ENCODE measurements at regions not wholly inside any gene's neighbourhood (a gene's known extent, or its start where the extent isn't known, plus 50 kb on each side); places are given as distances from the start of the nearest gene placed in this dataset.
A peak's percentile ranks its signal among the peaks of the same experiment; 100 is the strongest.

- intact Hi-C loops (cut with DNase I), result no loop called here
- no peak overlapping the region for H3K27ac ChIP-seq (ENCODE audit: low read length)
- DNase-seq (peak in 2 of 3 donors; percentile 45 to 51), ATAC-seq (peak; percentile 59 to 66)
- H3K9me3 ChIP-seq (ENCODE audit: control insufficient read depth, low read length), result no peaks in the 10 kb centered on the region
- no peak overlapping the region for H3K4me3 ChIP-seq (ENCODE audit: low read length)
- peaks cover 1% of the 10 kb centered on the region for H3K4me1 ChIP-seq (ENCODE audit: control insufficient read depth, insufficient read depth, low read length)
- H3K27me3 ChIP-seq (ENCODE audit: control insufficient read depth, insufficient read depth), result no peaks in the 10 kb centered on the region
- WGBS, result 41% methylated on average over 6 of the region's 6 CpGs
Observed at GRCh38 chr5:103358305-103358995, 99.9 kb downstream of the MACIR start.

DNA sequence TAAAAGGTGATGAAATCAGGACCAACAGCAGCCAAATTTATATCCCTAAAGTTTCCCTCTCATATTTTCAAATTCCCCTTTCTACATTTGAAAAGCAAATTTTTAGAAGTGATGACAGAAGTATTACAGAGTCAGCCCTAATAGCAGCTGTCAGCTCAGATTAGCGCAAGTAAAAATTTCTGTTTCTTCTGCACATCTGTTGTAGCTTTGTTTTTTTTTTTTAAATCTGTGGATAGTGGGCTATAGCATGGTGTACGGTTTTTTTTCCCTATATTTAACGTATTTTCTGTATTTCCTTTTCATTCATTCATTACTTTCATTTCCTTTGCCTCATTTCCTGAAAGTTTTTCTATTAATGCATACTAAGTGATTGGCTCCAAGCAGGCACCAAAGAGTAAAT is 99.1 kb downstream of the MACIR start:
- 46% methylated on average over 3 of the region's 3 CpGs for WGBS
- intact Hi-C loops (cut with DNase I), result no loop called here

GRCh38 chr5:103356350-103357091 is 98.0 kb downstream of the MACIR start:
- 69% methylated on average over 3 of the region's 3 CpGs for WGBS
- ATAC-seq (no peak), DNase-seq (no peak)
- intact Hi-C loops (cut with DNase I), result no loop called here
- H3K27me3 ChIP-seq (ENCODE audit: control insufficient read depth, insufficient read depth), result no peaks in the 10 kb centered on the region
- no peaks in the 10 kb centered on the region for H3K9me3 ChIP-seq (ENCODE audit: control insufficient read depth, low read length)
- no peak overlapping the region for H3K27ac ChIP-seq (ENCODE audit: low read length)
- H3K4me3 ChIP-seq (ENCODE audit: low read length), result no peak overlapping the region
- H3K4me1 ChIP-seq (ENCODE audit: control insufficient read depth, insufficient read depth, low read length), result peaks cover 1% of the 10 kb centered on the region

More for the DNA sequence above, 99.1 kb downstream of the MACIR start:
- Histone ChIP-seq H3K9me3 (ENCODE audit: control insufficient read depth, low read length) (no peaks in the 10 kb centered on the region), H3K4me3 (ENCODE audit: low read length) (no peak overlapping the region), H3K27me3 (ENCODE audit: control insufficient read depth, insufficient read depth) (no peaks in the 10 kb centered on the region), H3K4me1 (ENCODE audit: control insufficient read depth, insufficient read depth, low read length) (peaks cover 1% of the 10 kb centered on the region), H3K27ac (ENCODE audit: low read length) (no peak overlapping the region)
- ATAC-seq (no peak), DNase-seq (no peak)

- no peaks in the 10 kb centered on the region for H3K27me3 ChIP-seq (ENCODE audit: control insufficient read depth, insufficient read depth)
- no peak overlapping the region for H3K27ac ChIP-seq (ENCODE audit: low read length)
- intact Hi-C loops (cut with DNase I), result no loop called here
- DNase-seq, result no peak
- no peaks in the 10 kb centered on the region for H3K9me3 ChIP-seq (ENCODE audit: control insufficient read depth, low read length)
- 8% methylated on average over 2 of the region's 2 CpGs for WGBS
- peaks cover 1% of the 10 kb centered on the region for H3K4me1 ChIP-seq (ENCODE audit: control insufficient read depth, insufficient read depth, low read length)
- no peak for ATAC-seq
- H3K4me3 ChIP-seq (ENCODE audit: low read length), result no peak overlapping the region
Observed at GRCh38 chr5:103355579-103355978, 97.0 kb downstream of the MACIR start.

DNA sequence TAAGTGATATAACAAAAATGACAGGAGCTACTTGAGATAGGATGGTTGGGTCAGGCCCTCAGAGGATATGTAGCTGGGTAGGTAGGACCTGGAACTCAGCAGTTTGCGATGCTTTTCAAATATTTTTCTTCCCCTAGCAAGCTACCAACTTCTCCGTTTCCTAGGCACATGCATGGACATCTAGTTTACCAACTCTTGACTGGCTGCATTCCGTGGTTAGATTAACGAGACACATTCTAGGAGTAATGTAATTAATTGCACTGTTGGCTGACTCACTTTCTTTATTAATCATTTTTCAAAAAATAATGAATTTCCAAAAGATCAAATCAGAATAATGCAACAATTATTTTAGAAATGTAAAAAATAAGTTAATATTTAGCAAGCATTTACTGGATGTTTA is 95.9 kb downstream of the MACIR start:
- peaks cover 1% of the 10 kb centered on the region for H3K4me1 ChIP-seq (ENCODE audit: control insufficient read depth, insufficient read depth, low read length)
- H3K9me3 ChIP-seq (ENCODE audit: control insufficient read depth, low read length), result no peaks in the 10 kb centered on the region
- intact Hi-C loops (cut with DNase I), result no loop called here
- 94% methylated on average over 4 of the region's 4 CpGs for WGBS
- no peak for DNase-seq
- H3K4me3 ChIP-seq (ENCODE audit: low read length), result no peak overlapping the region
- no peaks in the 10 kb centered on the region for H3K27me3 ChIP-seq (ENCODE audit: control insufficient read depth, insufficient read depth)
- no peak for ATAC-seq
- no peak overlapping the region for H3K27ac ChIP-seq (ENCODE audit: low read length)

DNA sequence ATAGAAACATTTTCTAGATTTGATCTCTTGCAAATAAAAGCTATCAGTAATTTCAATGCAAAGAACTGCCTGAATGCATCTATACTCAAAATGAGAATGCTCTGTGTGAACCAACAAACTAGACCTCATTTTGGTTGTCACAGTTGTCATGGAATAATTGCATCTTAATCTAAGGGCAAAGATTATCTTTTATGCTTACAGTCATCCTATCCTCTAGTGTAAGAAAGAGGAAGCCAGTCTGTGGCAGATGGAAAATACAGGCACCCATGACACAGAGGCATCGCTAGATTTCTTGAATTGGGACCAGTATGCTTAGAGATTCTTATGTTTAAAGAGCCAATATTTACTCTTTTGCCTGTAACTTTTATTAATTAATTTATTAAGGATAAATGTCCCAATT is 95.0 kb downstream of the MACIR start:
- DNase-seq (no peak), ATAC-seq (no peak)
- Histone ChIP-seq H3K27ac (ENCODE audit: low read length) (no peak overlapping the region), H3K4me3 (ENCODE audit: low read length) (no peak overlapping the region), H3K4me1 (ENCODE audit: control insufficient read depth, insufficient read depth, low read length) (no peaks in the 10 kb centered on the region), H3K27me3 (ENCODE audit: control insufficient read depth, insufficient read depth) (no peaks in the 10 kb centered on the region), H3K9me3 (ENCODE audit: control insufficient read depth, low read length) (no peaks in the 10 kb centered on the region)
- 86% methylated on average over 1 of the region's 1 CpG for WGBS
- intact Hi-C loops (cut with DNase I), result no loop called here

DNA sequence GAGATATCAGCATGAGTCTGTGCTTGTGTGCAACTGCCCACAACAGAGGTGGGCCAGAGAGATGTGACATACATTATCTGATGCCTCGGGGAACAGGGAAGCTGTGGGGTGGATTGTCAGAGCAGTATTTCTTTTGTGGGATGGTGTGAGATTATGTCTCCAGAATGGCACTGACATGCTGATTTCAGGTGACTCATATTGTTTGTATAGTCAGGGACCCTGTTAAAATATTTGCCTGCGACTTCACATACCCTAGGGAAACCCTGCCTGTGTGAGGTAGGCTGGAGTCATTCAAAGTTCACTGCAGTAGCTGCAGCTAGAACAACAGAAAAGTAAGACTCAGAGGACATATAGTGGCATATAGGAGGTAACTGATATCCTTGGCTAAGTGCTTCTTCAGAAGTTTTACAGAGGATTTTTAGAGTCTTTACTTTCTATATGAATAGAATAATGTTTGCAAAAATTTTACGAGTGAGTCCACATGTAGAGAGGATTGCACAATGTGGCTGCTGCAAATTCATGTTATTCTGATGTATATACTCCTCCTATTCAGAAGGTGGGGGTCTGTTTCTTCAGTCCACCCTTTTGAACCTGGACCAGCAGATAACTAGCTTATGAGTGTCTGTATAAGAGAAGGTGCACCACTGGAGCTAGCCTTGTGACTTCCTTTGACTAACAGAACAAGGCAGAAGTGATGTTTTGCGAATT is 89.3 kb downstream of the MACIR start:
- Histone ChIP-seq H3K27me3 (ENCODE audit: control insufficient read depth, insufficient read depth) (no peaks in the 10 kb centered on the region), H3K9me3 (ENCODE audit: control insufficient read depth, low read length) (no peaks in the 10 kb centered on the region), H3K4me1 (ENCODE audit: control insufficient read depth, insufficient read depth, low read length) (no peaks in the 10 kb centered on the region), H3K27ac (ENCODE audit: low read length) (no peak overlapping the region), H3K4me3 (ENCODE audit: low read length) (no peak overlapping the region)
- WGBS, result 68% methylated on average over 4 of the region's 4 CpGs
- DNase-seq, result no peak
- no peak for ATAC-seq
- intact Hi-C loops (cut with DNase I), result no loop called here

- 72% methylated on average over 11 of the region's 11 CpGs for WGBS
- ATAC-seq (no peak), DNase-seq (no peak)
- intact Hi-C loops (cut with DNase I), result no loop called here
- Histone ChIP-seq H3K4me1 (ENCODE audit: control insufficient read depth, insufficient read depth, low read length) (no peaks in the 10 kb centered on the region), H3K4me3 (ENCODE audit: low read length) (no peak overlapping the region), H3K9me3 (ENCODE audit: control insufficient read depth, low read length) (no peaks in the 10 kb centered on the region), H3K27ac (ENCODE audit: low read length) (no peak overlapping the region), H3K27me3 (ENCODE audit: control insufficient read depth, insufficient read depth) (no peaks in the 10 kb centered on the region)
Observed at GRCh38 chr5:103346162-103346748, 87.7 kb downstream of the MACIR start.

DNA sequence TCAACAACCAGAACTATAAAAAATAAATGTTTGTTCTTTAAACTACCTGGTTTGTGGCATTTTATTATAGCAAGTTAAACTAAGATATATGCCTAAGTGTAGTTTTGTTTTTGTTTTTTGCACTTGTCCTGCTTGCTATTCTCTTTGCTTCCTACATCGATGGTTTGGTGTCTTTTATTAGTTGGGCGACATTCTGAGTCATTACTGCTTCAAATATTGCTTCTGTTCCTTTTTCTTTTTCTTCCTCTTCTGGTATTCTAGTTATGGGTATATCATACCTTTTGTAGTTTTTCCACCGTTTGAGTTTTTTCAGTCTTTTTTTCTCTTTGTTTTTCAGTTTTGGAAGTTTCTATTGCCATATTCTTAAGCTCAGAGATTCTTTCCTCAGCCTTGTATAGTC is 86.9 kb downstream of the MACIR start:
- no peak overlapping the region for H3K27ac ChIP-seq (ENCODE audit: low read length)
- 91% methylated on average over 3 of the region's 3 CpGs for WGBS
- no peaks in the 10 kb centered on the region for H3K27me3 ChIP-seq (ENCODE audit: control insufficient read depth, insufficient read depth)
- H3K9me3 ChIP-seq (ENCODE audit: control insufficient read depth, low read length), result no peaks in the 10 kb centered on the region
- ATAC-seq (no peak), DNase-seq (no peak)
- H3K4me3 ChIP-seq (ENCODE audit: low read length), result no peak overlapping the region
- H3K4me1 ChIP-seq (ENCODE audit: control insufficient read depth, insufficient read depth, low read length), result no peaks in the 10 kb centered on the region
- intact Hi-C loops (cut with DNase I), result no loop called here

- ATAC-seq, result no peak
- 58% methylated on average over 5 of the region's 5 CpGs for WGBS
- H3K27me3 ChIP-seq (ENCODE audit: control insufficient read depth, insufficient read depth), result no peaks in the 10 kb centered on the region
- DNase-seq, result no peak
- H3K4me1 ChIP-seq (ENCODE audit: control insufficient read depth, insufficient read depth, low read length), result no peaks in the 10 kb centered on the region
- H3K4me3 ChIP-seq (ENCODE audit: low read length), result no peak overlapping the region
- intact Hi-C loops (cut with DNase I), result no loop called here
- no peak overlapping the region for H3K27ac ChIP-seq (ENCODE audit: low read length)
- H3K9me3 ChIP-seq (ENCODE audit: control insufficient read depth, low read length), result no peaks in the 10 kb centered on the region
Observed at GRCh38 chr5:103340717-103341388, 82.3 kb downstream of the MACIR start.

Measured in right cardiac atrium (tissue), 5 donors.